Cardiac muscle cell (in vitro differentiated cells and primary cell): ENCODE measurements at regions not wholly inside any gene's neighbourhood (a gene's known extent, or its start where the extent isn't known, plus 50 kb on each side); places are given as distances from the start of the nearest gene placed in this dataset.

Experiments used
- DNase-seq, 2 donors: peaks; one replicate each; pipeline versions ENCODE4 v3.0.0 to v3.0.0-alpha.2; 2010 to 2017; ENCODE audit warnings: low read depth in 1 of 2, low spot score in 1 of 2
- H3K27ac ChIP-seq: fragments of 200-600 bp; sonication (generic); 2 replicates; pipeline ENCODE4 v1.5.1; 2016
- H3K27me3 ChIP-seq: fragments of 200-600 bp; sonication (generic); 2 replicates; pipeline ENCODE4 v1.6.0; 2016; ENCODE audit warnings: control low read depth
- H3K36me3 ChIP-seq: fragments of 200-600 bp; sonication (generic); 2 replicates; pipeline ENCODE4 v1.5.1; 2016; ENCODE audit warnings: control low read depth
- H3K4me1 ChIP-seq: fragments of 200-600 bp; sonication (generic); 2 replicates; pipeline ENCODE4 v1.8.1; 2017; ENCODE audit warnings: low read depth, mild to moderate bottlenecking, mixed run types
- H3K4me3 ChIP-seq: fragments of 200-600 bp; sonication (generic); 2 replicates; pipeline ENCODE4 v1.5.1; 2016; ENCODE audit warnings: mild to moderate bottlenecking
- H3K9me3 ChIP-seq: fragments of 200-600 bp; sonication (generic); 2 replicates; pipeline ENCODE4 v1.5.1; 2017; ENCODE audit warnings: low read depth, mild to moderate bottlenecking, control low read depth
- TF ChIP-seq, protein P1 (sequence below): IDR thresholded peaks from 2 replicates; pipeline ENCODE4 v1.5.1; 2012; ENCODE audit warnings: low read depth, mild to moderate bottlenecking, low read length

- Histone ChIP-seq H3K36me3 (no peaks in the 10 kb centered on the region), H3K9me3 (no peaks in the 10 kb centered on the region), H3K27ac (no peak overlapping the region), H3K4me3 (no peak overlapping the region), H3K27me3 (no peaks in the 10 kb centered on the region), H3K4me1 (no peaks in the 10 kb centered on the region)
- TF ChIP-seq, protein P1, sequence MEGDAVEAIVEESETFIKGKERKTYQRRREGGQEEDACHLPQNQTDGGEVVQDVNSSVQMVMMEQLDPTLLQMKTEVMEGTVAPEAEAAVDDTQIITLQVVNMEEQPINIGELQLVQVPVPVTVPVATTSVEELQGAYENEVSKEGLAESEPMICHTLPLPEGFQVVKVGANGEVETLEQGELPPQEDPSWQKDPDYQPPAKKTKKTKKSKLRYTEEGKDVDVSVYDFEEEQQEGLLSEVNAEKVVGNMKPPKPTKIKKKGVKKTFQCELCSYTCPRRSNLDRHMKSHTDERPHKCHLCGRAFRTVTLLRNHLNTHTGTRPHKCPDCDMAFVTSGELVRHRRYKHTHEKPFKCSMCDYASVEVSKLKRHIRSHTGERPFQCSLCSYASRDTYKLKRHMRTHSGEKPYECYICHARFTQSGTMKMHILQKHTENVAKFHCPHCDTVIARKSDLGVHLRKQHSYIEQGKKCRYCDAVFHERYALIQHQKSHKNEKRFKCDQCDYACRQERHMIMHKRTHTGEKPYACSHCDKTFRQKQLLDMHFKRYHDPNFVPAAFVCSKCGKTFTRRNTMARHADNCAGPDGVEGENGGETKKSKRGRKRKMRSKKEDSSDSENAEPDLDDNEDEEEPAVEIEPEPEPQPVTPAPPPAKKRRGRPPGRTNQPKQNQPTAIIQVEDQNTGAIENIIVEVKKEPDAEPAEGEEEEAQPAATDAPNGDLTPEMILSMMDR, result no peak
- no peak for DNase-seq
Observed at GRCh38 chr4:132132433-132132832, 1016.7 kb upstream of the PCDH10 start.

GRCh38 chr4:132169660-132170059, 979.4 kb upstream of the PCDH10 start:
- Histone ChIP-seq H3K27ac (no peak overlapping the region), H3K9me3 (no peaks in the 10 kb centered on the region), H3K4me3 (no peak overlapping the region), H3K4me1 (no peaks in the 10 kb centered on the region), H3K36me3 (no peaks in the 10 kb centered on the region), H3K27me3 (no peaks in the 10 kb centered on the region)
- TF ChIP-seq, protein P1, result no peak
- no peak for DNase-seq

- H3K9me3 ChIP-seq, result no peaks in the 10 kb centered on the region
- no peaks in the 10 kb centered on the region for H3K4me1 ChIP-seq
- no peak overlapping the region for H3K27ac ChIP-seq
- DNase-seq, result peak in 1 of 2 donors; percentile 27
- no peak overlapping the region for H3K4me3 ChIP-seq
- no peaks in the 10 kb centered on the region for H3K27me3 ChIP-seq
- no peaks in the 10 kb centered on the region for H3K36me3 ChIP-seq
- TF ChIP-seq, protein P1, result no peak
Observed at GRCh38 chr4:132180020-132180427, 969.1 kb upstream of the PCDH10 start.

DNA sequence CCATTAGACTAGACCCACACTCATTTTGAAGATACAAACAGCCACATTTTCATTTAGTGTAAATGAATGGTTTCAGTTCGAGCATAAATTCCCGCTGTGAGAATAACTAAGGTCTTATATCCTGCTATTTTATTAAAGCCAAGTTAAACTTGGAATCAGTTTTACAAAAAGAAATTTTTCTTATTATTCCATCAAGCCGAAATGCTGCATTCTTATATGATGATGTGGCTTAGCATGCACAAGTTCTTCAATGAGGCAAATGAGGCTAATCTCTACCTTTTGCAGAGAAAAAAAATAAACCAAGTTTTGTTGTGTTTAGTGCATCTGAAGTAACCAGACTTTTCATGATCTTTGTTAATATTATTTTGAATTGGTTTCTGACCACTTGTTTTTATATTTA, 953.9 kb upstream of the PCDH10 start:
- Histone ChIP-seq H3K36me3 (no peaks in the 10 kb centered on the region), H3K4me3 (no peak overlapping the region), H3K9me3 (no peaks in the 10 kb centered on the region), H3K27ac (no peak overlapping the region), H3K27me3 (no peaks in the 10 kb centered on the region), H3K4me1 (no peaks in the 10 kb centered on the region)
- TF ChIP-seq, protein P1, result no peak
- DNase-seq, result peak in 1 of 2 donors; percentile 36

DNA sequence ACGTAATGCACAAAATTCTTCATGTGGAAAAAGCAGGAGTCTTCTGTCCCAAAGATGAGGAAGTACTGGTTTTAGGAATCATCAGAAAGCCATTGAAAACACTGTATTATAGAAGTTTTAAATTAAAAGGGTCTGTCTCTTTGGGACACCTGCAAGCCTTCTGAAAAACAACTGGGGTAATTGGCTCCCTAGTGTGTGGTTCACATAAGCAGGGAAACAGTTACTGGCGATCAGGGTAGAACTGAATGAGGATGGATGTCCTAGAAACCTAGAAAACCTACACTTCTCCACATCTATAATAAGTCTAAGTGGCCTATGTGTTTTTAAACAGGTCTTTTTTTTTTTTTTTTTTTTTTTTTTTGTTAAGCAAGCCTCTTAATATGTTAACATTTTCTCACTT, 945.5 kb upstream of the PCDH10 start:
- H3K4me1 ChIP-seq, result no peaks in the 10 kb centered on the region
- no peaks in the 10 kb centered on the region for H3K27me3 ChIP-seq
- no peaks in the 10 kb centered on the region for H3K36me3 ChIP-seq
- H3K27ac ChIP-seq, result no peak overlapping the region
- DNase-seq, result no peak
- H3K9me3 ChIP-seq, result no peaks in the 10 kb centered on the region
- H3K4me3 ChIP-seq, result no peak overlapping the region
- TF ChIP-seq, protein P1, result no peak

DNA sequence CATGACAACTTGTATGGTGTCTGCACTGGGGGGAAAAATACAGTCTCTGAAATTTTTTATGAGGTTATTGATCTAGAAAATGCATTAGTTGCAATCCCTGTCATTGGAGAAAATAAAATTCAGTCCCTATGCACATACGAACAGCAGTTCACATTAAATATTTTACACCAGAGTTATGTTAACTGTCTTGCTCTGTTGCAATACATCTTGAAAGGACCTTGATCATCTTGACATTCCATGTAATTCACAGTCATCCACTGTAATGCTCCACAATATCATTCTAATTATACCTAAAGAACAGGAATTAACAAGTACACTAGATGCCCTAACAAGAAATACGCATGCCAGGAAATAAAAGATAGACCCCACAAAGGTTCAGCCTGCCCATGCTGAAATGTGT, 934.6 kb upstream of the PCDH10 start:
- TF ChIP-seq, protein P1, result no peak
- Histone ChIP-seq H3K4me1 (no peaks in the 10 kb centered on the region), H3K27ac (no peak overlapping the region), H3K4me3 (no peak overlapping the region), H3K9me3 (no peaks in the 10 kb centered on the region), H3K36me3 (no peaks in the 10 kb centered on the region), H3K27me3 (no peaks in the 10 kb centered on the region)
- no peak for DNase-seq
